Right atrium auricular region (tissue), 2 donors: ENCODE measurements at regions not wholly inside any gene's neighbourhood (a gene's known extent, or its start where the extent isn't known, plus 50 kb on each side); places are given as distances from the start of the nearest gene placed in this dataset.

Experiments used
- DNase-seq: peaks from one replicate; pipeline ENCODE4 v3.0.0-alpha.2; 2019; ENCODE audit warnings: low spot score
- H3K27ac ChIP-seq, 2 donors: fragments of 200-600 bp; sonication (generic); 1 replicate in 1 of 2; 2 replicates in 1 of 2; pipeline ENCODE4 v1.5.1; 2016 to 2019
- H3K27me3 ChIP-seq, 2 donors: fragments of 200-600 bp; sonication (generic); one replicate each; pipeline versions ENCODE4 v1.5.1 to v1.6.0; 2017 to 2019
- H3K36me3 ChIP-seq: fragments of 200-600 bp; sonication (generic); one replicate; pipeline ENCODE4 v1.5.1; 2016
- H3K4me1 ChIP-seq, 2 donors: fragments of 200-600 bp; sonication (generic); one replicate each; pipeline versions ENCODE4 v1.5.1 to v1.6.0; 2017 to 2019
- H3K4me3 ChIP-seq, 2 donors: fragments of 200-600 bp; sonication (generic); 1 replicate in 1 of 2; 2 replicates in 1 of 2; pipeline ENCODE4 v1.5.1; 2017 to 2019; ENCODE audit warnings: mild to moderate bottlenecking in 1 of 2, moderate library complexity in 1 of 2
- H3K9me3 ChIP-seq, 2 donors: fragments of 200-600 bp; sonication (generic); one replicate each; pipeline ENCODE4 v1.5.1; 2019
- CTCF ChIP-seq, 2 donors: fragments of 200-600 bp; sonication (generic); IDR thresholded peaks; one replicate each; pipeline ENCODE4 v1.5.1; 2019; ENCODE audit warnings: antibody characterized with exemption in 2 of 2

GRCh38 chr3:152667267-152667666 is 167.7 kb upstream of the P2RY1 start:
- H3K9me3 ChIP-seq: no peaks in the 10 kb centered on the region
- no peaks in the 10 kb centered on the region for H3K27me3 ChIP-seq
- peaks cover 0 to 8% of the 10 kb centered on the region in 2 donors for H3K4me1 ChIP-seq
- no peak for TF ChIP-seq CTCF (IDR thresholded peaks at IDR 0.05)
- no peak overlapping the region for H3K4me3 ChIP-seq
- no peak overlapping the region for H3K27ac ChIP-seq
- DNase-seq: no peak
- H3K36me3 ChIP-seq: no peaks in the 10 kb centered on the region

GRCh38 chr3:152669560-152669959 is 165.4 kb upstream of the P2RY1 start:
- H3K27ac ChIP-seq: no peak overlapping the region
- H3K27me3 ChIP-seq: no peaks in the 10 kb centered on the region
- no peak for DNase-seq
- H3K9me3 ChIP-seq: no peaks in the 10 kb centered on the region
- no peak for TF ChIP-seq CTCF (IDR thresholded peaks at IDR 0.05)
- no peak overlapping the region for H3K4me3 ChIP-seq
- no peaks in the 10 kb centered on the region for H3K36me3 ChIP-seq
- peaks cover 0 to 9% of the 10 kb centered on the region in 2 donors for H3K4me1 ChIP-seq

- no peaks in the 10 kb centered on the region for H3K36me3 ChIP-seq
- H3K27me3 ChIP-seq: no peaks in the 10 kb centered on the region
- peaks cover 0 to 9% of the 10 kb centered on the region in 2 donors for H3K4me1 ChIP-seq
- no peak for TF ChIP-seq CTCF (IDR thresholded peaks at IDR 0.05)
- H3K9me3 ChIP-seq: no peaks in the 10 kb centered on the region
- no peak for DNase-seq
- H3K4me3 ChIP-seq: no peak overlapping the region
- H3K27ac ChIP-seq: no peak overlapping the region
These were observed 163.2 kb upstream of the P2RY1 start for GRCh38 chr3:152671446-152672319.

- H3K4me1 ChIP-seq: peaks cover 0 to 9% of the 10 kb centered on the region in 2 donors
- DNase-seq: no peak
- no peaks in the 10 kb centered on the region for H3K36me3 ChIP-seq
- no peak for TF ChIP-seq CTCF (IDR thresholded peaks at IDR 0.05)
- H3K27ac ChIP-seq: no peak overlapping the region
- H3K27me3 ChIP-seq: no peaks in the 10 kb centered on the region
- no peak overlapping the region for H3K4me3 ChIP-seq
- no peaks in the 10 kb centered on the region for H3K9me3 ChIP-seq
These were observed 162.6 kb upstream of the P2RY1 start for GRCh38 chr3:152672320-152672649.

- Histone ChIP-seq H3K9me3 (no peaks in the 10 kb centered on the region), H3K36me3 (no peaks in the 10 kb centered on the region), H3K27ac (no peak overlapping the region), H3K4me3 (no peak overlapping the region), H3K27me3 (no peaks in the 10 kb centered on the region), H3K4me1 (peaks cover 0 to 5% of the 10 kb centered on the region in 2 donors)
- DNase-seq: no peak
- TF ChIP-seq CTCF (IDR thresholded peaks at IDR 0.05): no peak
These were observed 158.0 kb upstream of the P2RY1 start for GRCh38 chr3:152676810-152677379.
